Motor neuron (in vitro differentiated cells): ENCODE measurements at regions not wholly inside any gene's neighbourhood (a gene's known extent, or its start where the extent isn't known, plus 50 kb on each side); places are given as distances from the start of the nearest gene placed in this dataset.

Experiments
- ATAC-seq, 8 experiments: fragments of 200-7000 bp; cut with Tn5 transposase; replicated peaks in 6 of 8; 2 replicates each; pipeline ENCODE4 v1.8.0; 2021; ENCODE audit warnings: mild to moderate bottlenecking in 8 of 8, moderate library complexity in 8 of 8
- H3K27ac ChIP-seq, 2 donors: fragments of 250-450 bp; sonication (Bioruptor Pico); 2 replicates each; pipeline ENCODE4 v1.9.0; 2021; ENCODE audit warnings: antibody characterized with exemption in 2 of 2, mild to moderate bottlenecking in 2 of 2, moderate library complexity in 1 of 2
- H3K4me1 ChIP-seq, 2 donors: fragments of 250-450 bp; sonication (Bioruptor Pico); replicated peaks in 1 of 2; 2 replicates each; pipeline ENCODE4 v1.6.1; 2021; ENCODE audit warnings: antibody characterized with exemption in 2 of 2, mild to moderate bottlenecking in 2 of 2, moderate library complexity in 1 of 2
- H3K4me3 ChIP-seq, 5 donors: fragments of 250-450 bp; sonication (Bioruptor Pico); 2 replicates each; pipeline ENCODE4 v1.9.0; 2021; ENCODE audit warnings: antibody characterized with exemption in 5 of 5, mild to moderate bottlenecking in 5 of 5, moderate library complexity in 4 of 5
- WGBS, 10 experiments: fragments of 450-650 bp; shearing (Covaris generic); methylation state at CpG; one replicate each; pipeline ENCODE4 v1.0.0; 2022; 5-methylcytosine and 5-hydroxymethylcytosine counted together
- in situ Hi-C, 9 experiments: fragments of 400-800 bp; cut with MboI; loops; one replicate each; pipeline ENCODE4 v1.15.0; 2021; ENCODE audit warnings: low sequenced_read_pairs in 9 of 9, low pct_unique_long_range_greater_than_20kb in 2 of 9; ENCODE audit not compliant: unreplicated experiment in 9 of 9

DNA sequence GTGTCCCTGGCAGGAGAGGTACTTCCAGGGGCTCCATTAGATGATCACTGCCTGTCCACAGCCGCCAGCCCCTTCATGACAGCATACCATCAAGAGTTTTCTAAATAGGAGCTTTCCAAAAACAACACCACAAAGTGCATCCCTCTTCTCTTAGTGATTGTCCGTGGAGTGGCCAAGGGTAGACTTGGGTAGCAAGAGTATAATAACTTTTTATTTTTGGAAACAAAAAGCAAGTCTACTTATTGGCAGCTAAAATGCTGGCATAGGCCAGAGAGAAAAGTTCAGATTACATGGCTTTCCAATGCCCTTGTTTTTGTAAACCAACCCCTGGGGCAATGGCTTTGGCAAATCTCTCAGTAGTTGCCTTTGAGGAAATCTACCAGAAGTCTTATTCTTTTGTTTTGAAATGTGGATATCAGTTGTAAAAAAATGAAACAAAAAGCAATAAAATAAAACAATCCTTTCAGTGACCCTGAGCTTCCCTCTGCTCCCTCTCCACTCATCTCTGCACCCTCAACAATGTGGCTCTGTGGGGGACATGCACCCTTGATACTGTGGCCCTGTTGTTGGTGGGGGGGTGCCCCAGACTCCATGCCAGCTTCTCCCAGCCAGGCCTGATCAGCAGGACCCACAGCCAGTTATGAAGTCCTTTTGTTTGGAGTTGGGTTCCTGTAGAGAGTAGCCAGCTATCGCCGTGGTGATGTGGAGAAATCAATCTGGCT, 294.1 kb downstream of the DLEU7 start:
- Histone ChIP-seq H3K4me3 (no peak overlapping the region), H3K4me1 (no peaks in the 10 kb centered on the region), H3K27ac (no peak overlapping the region)
- ATAC-seq: no peak
- 80 to 100% (median 100%) methylated on average over 1 to 4 of the region's 4 CpGs; no CpG with 5 or more reads in 4 of the 10 experiments for WGBS, 10 experiments
- in situ Hi-C loops: loop anchor here in 1 of 9 experiments (25.0 kb wide), 1 partner anchor 562 kb away; the partner anchor contains the start of gene TRIM13

- WGBS, 10 experiments: 0 to 100% (median 88%) methylated on average over 1 of the region's 1 CpG; no CpG with 5 or more reads in 3 of the 10 experiments
- in situ Hi-C loops: no loop called here
- ATAC-seq: no peak
These were observed 293.3 kb downstream of the DLEU7 start for GRCh38 chr13:50550151-50550550.

GRCh38 chr13:50552424-50552966, 291.0 kb downstream of the DLEU7 start:
- no peak overlapping the region for H3K27ac ChIP-seq
- WGBS, 10 experiments: 0 to 92% (median 43%) methylated on average over 1 of the region's 1 CpG; no CpG with 5 or more reads in 3 of the 10 experiments
- no peak for ATAC-seq
- in situ Hi-C loops: no loop called here
- H3K4me1 ChIP-seq: no peaks in the 10 kb centered on the region
- no peak overlapping the region for H3K4me3 ChIP-seq

More at GRCh38 chr13:50550151-50550550, 293.3 kb downstream of the DLEU7 start:
- Histone ChIP-seq H3K4me3 (no peak overlapping the region), H3K27ac (no peak overlapping the region), H3K4me1 (no peaks in the 10 kb centered on the region)

GRCh38 chr13:50561739-50562138, 281.8 kb downstream of the DLEU7 start:
- peak in 3 of 8 experiments; percentile 44 to 93 (median 64) for ATAC-seq
- no peak overlapping the region for H3K4me3 ChIP-seq
- in situ Hi-C loops: no loop called here
- peaks cover 0 to 8% of the 10 kb centered on the region in 2 donors for H3K4me1 ChIP-seq
- H3K27ac ChIP-seq: no peak overlapping the region

DNA sequence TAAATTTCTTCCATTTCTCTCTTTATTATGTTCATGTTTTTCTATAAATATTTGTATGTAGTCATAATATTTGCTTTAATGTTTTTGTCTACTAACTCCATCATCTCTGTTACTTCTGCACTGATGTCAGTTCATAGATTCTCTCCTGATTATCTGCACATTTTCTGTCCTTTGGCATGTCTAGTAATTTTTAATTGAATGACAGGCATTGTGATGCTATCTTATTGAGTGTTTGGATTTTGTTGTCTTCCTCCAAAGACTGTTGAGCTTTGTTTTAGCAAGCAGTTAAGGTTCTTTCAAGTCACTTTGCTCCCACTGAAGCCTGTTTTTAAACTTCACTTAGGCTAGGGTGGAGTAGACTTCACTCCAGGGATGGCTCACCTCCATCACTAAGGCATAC, 276.8 kb downstream of the DLEU7 start:
- Histone ChIP-seq H3K4me1 (no peaks in the 10 kb centered on the region), H3K27ac (no peak overlapping the region), H3K4me3 (no peak overlapping the region)
- ATAC-seq: no peak
- in situ Hi-C loops: no loop called here

GRCh38 chr13:50572129-50572528, 271.4 kb downstream of the DLEU7 start:
- 35 to 100% (median 89%) methylated on average over 1 to 3 of the region's 3 CpGs; no CpG with 5 or more reads in 2 of the 10 experiments for WGBS, 10 experiments

GRCh38 chr13:50573066-50573465, 270.4 kb downstream of the DLEU7 start:
- ATAC-seq: no peak
- 59 to 100% (median 100%) methylated on average over 1 to 4 of the region's 4 CpGs for WGBS, 10 experiments

More at GRCh38 chr13:50572129-50572528, 271.4 kb downstream of the DLEU7 start:
- in situ Hi-C loops: no loop called here
- Histone ChIP-seq H3K4me1 (no peaks in the 10 kb centered on the region), H3K27ac (no peak overlapping the region), H3K4me3 (no peak overlapping the region)
- no peak for ATAC-seq

GRCh38 chr13:50574731-50575130, 268.8 kb downstream of the DLEU7 start:
- Histone ChIP-seq H3K4me3 (no peak overlapping the region), H3K27ac (no peak overlapping the region), H3K4me1 (peaks cover 0 to 12% of the 10 kb centered on the region in 2 donors)
- in situ Hi-C loops: no loop called here
- peak in 1 of 8 experiments; percentile 18 for ATAC-seq
- WGBS, 10 experiments: 33 to 94% (median 86%) methylated on average over 1 to 3 of the region's 3 CpGs; no CpG with 5 or more reads in 4 of the 10 experiments

More at GRCh38 chr13:50573066-50573465, 270.4 kb downstream of the DLEU7 start:
- Histone ChIP-seq H3K4me3 (no peak overlapping the region), H3K4me1 (peaks cover 0 to 2% of the 10 kb centered on the region in 2 donors), H3K27ac (no peak overlapping the region)
- in situ Hi-C loops: no loop called here

DNA sequence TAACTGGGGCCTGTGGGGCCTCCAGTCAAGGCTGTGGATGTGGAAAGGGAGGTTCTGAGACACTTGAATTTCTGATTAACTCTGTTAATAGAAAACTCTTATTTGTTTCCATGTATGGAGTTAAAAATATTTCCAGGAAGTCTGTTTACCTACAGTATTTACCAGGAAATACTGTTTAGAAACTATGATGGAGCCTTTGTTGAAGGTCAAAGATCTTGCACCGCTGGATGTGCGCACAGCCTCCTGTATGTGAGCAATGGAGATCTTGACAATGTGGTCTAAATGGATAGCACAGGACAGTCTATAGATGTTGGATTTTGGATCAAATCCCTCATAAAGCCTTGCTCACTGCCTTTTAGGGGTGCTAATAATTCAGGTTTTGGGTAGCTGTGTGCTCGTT, 268.4 kb downstream of the DLEU7 start:
- peaks cover 0 to 12% of the 10 kb centered on the region in 2 donors for H3K4me1 ChIP-seq
- in situ Hi-C loops: no loop called here
- no peak overlapping the region for H3K27ac ChIP-seq
- WGBS, 10 experiments: 88 to 100% (median 90%) methylated on average over 1 to 3 of the region's 3 CpGs; no CpG with 5 or more reads in 5 of the 10 experiments
- no peak overlapping the region for H3K4me3 ChIP-seq
- ATAC-seq: no peak

GRCh38 chr13:50576156-50576555, 267.3 kb downstream of the DLEU7 start:
- H3K4me3 ChIP-seq: no peak overlapping the region
- in situ Hi-C loops: no loop called here
- H3K4me1 ChIP-seq: peaks cover 0 to 12% of the 10 kb centered on the region in 2 donors
- peak in 3 of 8 experiments; percentile 31 to 76 (median 63) for ATAC-seq
- no peak overlapping the region for H3K27ac ChIP-seq
- 36 to 100% (median 92%) methylated on average over 1 to 4 of the region's 6 CpGs; no CpG with 5 or more reads in 4 of the 10 experiments for WGBS, 10 experiments

DNA sequence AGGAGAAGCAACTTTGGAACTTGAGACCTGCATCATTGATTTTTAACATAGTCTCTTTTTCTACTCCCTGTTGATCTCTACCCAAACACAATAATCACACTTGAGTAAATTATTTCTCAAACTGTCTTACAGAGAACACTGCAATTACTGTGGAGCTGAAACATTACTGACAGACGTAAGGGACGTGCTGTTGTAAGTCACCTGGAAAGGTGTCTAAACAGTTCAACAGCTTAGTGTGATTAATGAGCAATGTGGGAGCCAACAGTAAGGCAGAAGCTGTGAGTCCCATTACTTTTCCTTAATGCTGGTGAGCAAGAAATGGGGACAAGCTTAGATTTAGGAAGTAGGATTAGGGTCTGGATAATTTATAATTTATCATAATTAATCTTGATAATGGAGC, 265.7 kb downstream of the DLEU7 start:
- Histone ChIP-seq H3K4me1 (peaks cover 0 to 12% of the 10 kb centered on the region in 2 donors), H3K4me3 (no peak overlapping the region), H3K27ac (no peak overlapping the region)
- ATAC-seq: no peak
- in situ Hi-C loops: no loop called here
- WGBS, 10 experiments: 80 to 100% (median 100%) methylated on average over 1 to 2 of the region's 2 CpGs; no CpG with 5 or more reads in 1 of the 10 experiments

DNA sequence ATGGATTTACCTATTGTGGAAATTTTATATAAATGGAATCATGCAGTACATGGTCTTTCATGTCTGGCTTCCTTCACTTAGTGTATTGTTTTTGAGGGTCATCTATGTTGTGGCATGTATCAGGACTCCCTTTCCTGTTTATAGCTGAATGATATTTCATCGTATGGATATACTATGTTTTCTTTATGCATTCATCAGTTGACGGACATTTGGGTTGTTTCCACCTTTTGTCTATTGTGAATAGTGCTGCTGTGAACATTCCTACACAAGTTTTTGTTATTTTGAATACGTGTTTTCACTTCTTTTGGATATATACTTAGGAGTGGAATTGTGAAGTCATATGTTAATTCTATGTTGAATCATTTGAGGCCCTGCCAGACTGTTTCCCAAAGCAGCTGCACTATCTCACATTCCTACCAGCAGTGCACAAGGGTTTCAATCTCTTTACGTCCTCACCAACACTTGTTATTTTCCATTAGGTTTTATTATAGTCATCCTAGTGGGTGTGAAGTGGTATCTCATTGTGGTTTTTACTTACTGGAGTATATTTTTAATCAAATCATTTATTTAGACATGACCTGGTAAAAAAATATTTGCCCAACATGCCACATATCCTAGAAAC, 262.7 kb downstream of the DLEU7 start:
- in situ Hi-C loops: no loop called here
- peak in 4 of 8 experiments; percentile 17 to 99 (median 82) for ATAC-seq
- Histone ChIP-seq H3K4me3 (no peak overlapping the region), H3K27ac (no peak overlapping the region), H3K4me1 (peaks cover 7 to 24% of the 10 kb centered on the region in 2 donors)
- WGBS, 10 experiments: 17 to 90% (median 51%) methylated on average over 1 to 4 of the region's 4 CpGs; no CpG with 5 or more reads in 1 of the 10 experiments

DNA sequence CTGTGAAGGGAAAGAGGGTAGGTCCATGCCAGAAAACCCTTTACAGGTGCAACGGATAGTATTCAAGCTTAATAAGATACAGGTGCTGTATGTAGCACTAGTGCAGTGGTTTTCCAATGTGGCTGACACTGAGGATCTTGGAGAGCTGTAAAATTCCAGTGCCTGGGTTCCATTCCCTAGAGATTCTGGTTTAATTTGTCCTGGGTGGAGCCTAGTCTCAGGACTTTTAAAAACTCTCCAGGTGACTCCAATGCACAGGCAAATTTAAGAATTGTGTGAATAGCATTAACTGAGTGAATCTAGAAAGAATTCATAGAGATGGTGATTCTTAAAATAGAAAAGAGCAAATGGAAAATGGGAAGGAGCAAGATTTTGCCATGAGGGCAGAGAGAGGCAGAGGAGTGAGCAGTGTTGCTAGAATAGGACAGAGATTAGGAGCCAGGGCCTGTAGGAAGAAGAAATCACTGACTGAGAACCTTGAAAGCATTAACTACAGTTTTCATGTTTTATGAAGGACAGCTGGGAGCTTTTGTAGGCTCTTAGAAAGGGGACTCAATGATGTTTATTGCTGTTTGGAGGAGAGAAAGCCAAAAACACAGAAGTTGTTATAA, 261.8 kb downstream of the DLEU7 start:
- no peak for ATAC-seq
- no peak overlapping the region for H3K4me3 ChIP-seq

More for the DNA sequence above, 261.8 kb downstream of the DLEU7 start:
- Histone ChIP-seq H3K4me1 (peaks cover 13 to 33% of the 10 kb centered on the region in 2 donors), H3K27ac (no peak overlapping the region)
- in situ Hi-C loops: no loop called here
- WGBS, 10 experiments: 0 to 100% (median 100%) methylated on average over 1 of the region's 1 CpG; no CpG with 5 or more reads in 4 of the 10 experiments
